ENCODE measurements at regions not wholly inside any gene's neighbourhood (a gene's known extent, or its start where the extent isn't known, plus 50 kb on each side); places are given as distances from the start of the nearest gene placed in this dataset.

DNA sequence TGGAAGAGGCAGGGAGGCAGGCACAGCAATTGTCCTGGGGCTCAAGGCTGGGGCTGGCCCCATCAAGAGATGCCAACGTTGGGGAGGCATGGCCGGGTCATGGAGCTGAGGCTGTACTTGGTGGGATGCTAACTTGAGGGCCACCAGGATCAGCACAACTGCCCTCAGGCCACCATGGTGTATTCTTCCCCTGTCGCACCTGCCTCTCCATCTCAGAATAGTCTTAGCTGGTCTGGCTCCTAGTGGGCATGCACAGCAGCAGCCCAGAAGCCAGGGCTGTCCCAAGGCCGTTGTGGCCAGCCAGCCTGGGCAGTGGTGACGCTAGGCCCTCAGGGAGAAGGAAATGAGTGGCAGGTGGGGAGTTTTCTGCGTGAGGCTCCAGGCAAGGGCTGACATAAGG is 91.3 kb downstream of the DHCR7 start:
- TF ChIP-seq, protein P1, sequence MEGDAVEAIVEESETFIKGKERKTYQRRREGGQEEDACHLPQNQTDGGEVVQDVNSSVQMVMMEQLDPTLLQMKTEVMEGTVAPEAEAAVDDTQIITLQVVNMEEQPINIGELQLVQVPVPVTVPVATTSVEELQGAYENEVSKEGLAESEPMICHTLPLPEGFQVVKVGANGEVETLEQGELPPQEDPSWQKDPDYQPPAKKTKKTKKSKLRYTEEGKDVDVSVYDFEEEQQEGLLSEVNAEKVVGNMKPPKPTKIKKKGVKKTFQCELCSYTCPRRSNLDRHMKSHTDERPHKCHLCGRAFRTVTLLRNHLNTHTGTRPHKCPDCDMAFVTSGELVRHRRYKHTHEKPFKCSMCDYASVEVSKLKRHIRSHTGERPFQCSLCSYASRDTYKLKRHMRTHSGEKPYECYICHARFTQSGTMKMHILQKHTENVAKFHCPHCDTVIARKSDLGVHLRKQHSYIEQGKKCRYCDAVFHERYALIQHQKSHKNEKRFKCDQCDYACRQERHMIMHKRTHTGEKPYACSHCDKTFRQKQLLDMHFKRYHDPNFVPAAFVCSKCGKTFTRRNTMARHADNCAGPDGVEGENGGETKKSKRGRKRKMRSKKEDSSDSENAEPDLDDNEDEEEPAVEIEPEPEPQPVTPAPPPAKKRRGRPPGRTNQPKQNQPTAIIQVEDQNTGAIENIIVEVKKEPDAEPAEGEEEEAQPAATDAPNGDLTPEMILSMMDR (IDR thresholded peaks at IDR 0.05; ENCODE audit: low read length, missing control alignments) = no peak
- DNase-seq (ENCODE audit: low read depth) = no peak
- no peak overlapping the region for H3K4me3 ChIP-seq (replicated peaks; ENCODE audit: low read depth, low read length)

DNA sequence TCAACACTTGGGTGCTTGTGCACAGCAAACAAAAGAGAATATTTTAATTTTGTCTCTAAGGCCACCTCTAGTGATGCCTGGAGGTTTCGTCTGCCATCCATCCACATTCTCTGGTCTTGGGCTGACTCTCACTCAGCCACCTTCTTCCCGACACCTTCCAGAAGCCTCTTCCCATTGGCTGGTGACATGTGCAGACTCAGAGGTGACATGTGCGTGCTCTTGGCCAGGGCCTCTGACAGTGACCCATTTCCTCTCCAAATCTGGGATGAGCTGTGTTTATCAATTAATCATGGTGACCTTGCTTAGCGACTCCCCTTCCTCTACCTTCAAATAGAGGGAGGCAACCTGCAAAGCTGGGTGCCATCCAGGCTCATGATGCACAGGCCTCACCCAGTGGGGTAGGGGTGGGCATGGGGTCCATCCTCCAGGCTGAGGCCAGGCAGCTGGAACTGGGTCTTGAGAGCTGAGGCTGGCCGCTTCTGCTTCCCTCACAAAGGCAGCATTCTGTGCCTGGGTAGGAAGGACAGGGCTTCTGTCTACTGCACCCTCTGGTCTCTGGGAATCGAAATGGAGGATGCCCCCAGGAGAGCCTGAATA is 91.8 kb downstream of the DHCR7 start:
- TF ChIP-seq, protein P1 (IDR thresholded peaks at IDR 0.05; ENCODE audit: low read length, missing control alignments) = no peak
- H3K4me3 ChIP-seq (replicated peaks; ENCODE audit: low read depth, low read length) = no peak overlapping the region
- DNase-seq (ENCODE audit: low read depth) = no peak

DNA sequence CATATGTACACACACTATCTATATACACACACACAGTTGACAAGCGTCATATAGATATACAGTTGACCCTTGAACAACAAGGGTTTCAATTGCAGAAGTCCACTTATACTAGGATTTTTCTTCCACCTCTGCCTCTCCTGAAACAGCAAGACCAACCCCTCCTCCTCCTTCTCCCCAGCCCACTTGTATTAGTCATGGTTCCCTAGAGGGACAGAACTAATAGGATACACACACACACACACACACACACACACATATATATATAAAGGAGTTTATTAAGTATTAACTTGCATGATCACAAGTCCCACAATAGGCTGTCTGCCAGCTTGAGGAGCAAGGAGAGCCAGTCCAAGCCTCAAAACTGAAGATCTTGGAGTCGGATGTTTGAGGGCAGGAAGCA is 92.9 kb downstream of the DHCR7 start:
- TF ChIP-seq, protein P1 (IDR thresholded peaks at IDR 0.05; ENCODE audit: low read length, missing control alignments) = no peak
- H3K4me3 ChIP-seq (replicated peaks; ENCODE audit: low read depth, low read length) = no peak overlapping the region
- DNase-seq (ENCODE audit: low read depth) = no peak

DNA sequence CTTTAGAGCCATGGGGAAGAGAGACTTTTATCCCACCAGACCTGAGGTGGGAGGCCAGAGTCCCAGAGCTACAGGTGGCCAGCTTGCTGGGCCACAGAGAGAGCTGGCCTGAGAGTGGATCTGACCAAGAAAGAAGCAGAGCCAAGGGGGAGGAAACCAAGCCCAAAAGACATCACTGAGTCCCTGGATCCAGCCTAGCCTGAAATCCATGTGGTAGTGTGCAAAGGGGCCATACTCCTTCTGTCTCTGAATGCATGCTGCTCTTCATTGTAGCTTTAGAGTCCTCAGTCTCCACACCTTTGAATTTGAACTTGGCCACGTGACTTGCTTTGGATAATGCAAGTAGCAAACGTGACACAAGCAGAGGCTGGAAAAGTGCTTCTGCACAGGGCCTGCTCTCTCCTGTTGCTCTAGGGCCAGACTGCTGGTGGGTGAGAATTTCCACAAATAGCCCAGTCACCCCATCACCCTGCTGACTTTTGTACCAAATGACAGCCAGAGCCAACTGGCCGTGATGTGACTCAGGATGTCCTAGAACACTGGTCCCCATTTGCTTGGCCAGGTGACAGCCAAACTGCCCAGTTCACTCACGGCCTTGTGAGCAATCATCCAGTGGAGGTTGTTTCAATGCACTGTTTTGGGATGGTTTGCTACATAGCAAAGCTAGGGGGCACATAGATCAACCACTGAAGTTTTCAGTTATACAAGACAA is 93.6 kb downstream of the DHCR7 start:
- no peak overlapping the region for H3K4me3 ChIP-seq (replicated peaks; ENCODE audit: low read depth, low read length)
- DNase-seq (ENCODE audit: low read depth) = no peak
- TF ChIP-seq, protein P1 (IDR thresholded peaks at IDR 0.05; ENCODE audit: low read length, missing control alignments) = no peak

DNA sequence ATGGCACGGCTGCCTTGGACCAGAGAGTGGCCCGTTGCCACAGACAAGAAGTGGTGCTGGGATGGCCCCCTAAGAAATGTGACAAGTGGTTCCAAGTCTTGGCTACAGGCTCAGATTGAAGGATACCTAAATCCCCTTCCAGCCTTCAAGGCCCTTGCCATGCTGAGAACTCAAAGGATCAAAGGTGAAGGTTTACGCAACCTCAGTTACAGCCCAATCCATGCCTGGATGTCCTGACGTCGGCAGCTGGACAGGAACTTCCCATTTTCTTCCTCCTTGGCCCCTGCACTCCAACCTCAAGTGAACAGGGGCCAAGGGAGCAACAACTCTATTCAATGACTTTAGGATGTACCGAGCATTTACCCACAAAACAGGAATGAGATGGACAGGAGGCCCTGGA is 95.4 kb downstream of the DHCR7 start:
- H3K4me3 ChIP-seq (replicated peaks; ENCODE audit: low read depth, low read length) = no peak overlapping the region
- TF ChIP-seq, protein P1 (IDR thresholded peaks at IDR 0.05; ENCODE audit: low read length, missing control alignments) = no peak
- no peak for DNase-seq (ENCODE audit: low read depth)

DNA sequence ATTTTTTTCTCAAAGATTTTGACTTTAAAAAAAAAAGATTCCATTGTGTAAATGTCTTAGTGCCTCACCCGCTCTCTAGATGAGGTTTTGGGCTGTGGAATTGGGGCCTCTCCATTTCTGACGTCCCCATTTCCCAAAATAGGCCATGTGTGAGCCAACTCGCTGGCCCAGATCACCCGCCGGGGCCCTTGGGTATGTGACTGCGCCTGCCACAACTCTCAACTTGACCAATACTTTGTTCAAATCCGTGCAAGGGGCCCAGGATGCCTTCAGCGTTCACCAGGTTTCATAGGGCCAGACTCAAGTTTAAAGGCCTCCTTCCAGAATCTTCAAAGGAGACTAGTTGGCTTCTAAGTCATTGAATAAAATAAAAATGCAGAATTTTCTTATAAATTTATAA is 96.0 kb downstream of the DHCR7 start:
- TF ChIP-seq, protein P1 (IDR thresholded peaks at IDR 0.05; ENCODE audit: low read length, missing control alignments) = no peak
- no peak overlapping the region for H3K4me3 ChIP-seq (replicated peaks; ENCODE audit: low read depth, low read length)
- no peak for DNase-seq (ENCODE audit: low read depth)

DNA sequence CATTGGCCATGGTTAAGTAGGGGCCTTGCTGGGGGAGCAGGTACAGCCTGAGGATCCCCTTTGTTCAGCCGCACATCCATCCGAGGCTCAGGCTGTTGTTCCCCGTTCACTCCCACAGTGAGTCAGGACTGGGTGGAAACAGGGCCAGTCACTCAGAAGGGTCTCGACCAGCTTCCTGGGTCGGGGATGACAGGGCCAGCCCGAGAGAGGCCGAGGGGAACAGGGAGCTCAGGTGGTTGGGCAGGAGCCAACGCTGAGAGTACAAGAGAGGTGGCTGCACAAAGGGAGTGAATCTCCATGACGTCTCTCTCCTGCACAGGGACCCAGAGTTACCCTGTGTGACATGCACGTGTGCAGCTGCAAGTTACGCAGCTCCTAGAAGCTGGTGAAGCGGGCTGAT is 97.2 kb upstream of the SHANK2 start:
- DNase-seq (ENCODE audit: low read depth) = no peak
- H3K4me3 ChIP-seq (replicated peaks; ENCODE audit: low read depth, low read length) = no peak overlapping the region
- TF ChIP-seq, protein P1 (IDR thresholded peaks at IDR 0.05; ENCODE audit: low read length, missing control alignments) = no peak

All from fibroblast of pulmonary artery (primary cell).